HL-60 (cell line): ENCODE measurements at regions not wholly inside any gene's neighbourhood (a gene's known extent, or its start where the extent isn't known, plus 50 kb on each side); places are given as distances from the start of the nearest gene placed in this dataset.

Experiments
- CTCF ChIP-seq: IDR thresholded peaks from one replicate; pipeline ENCODE4 v1.5.1; 2011; ENCODE audit warnings: low read length, control low read depth, inconsistent platforms; ENCODE audit not compliant: insufficient read depth
- GABPA ChIP-seq: IDR thresholded peaks from 2 replicates; pipeline ENCODE4 v1.6.1; 2012; ENCODE audit warnings: low read depth
- POLR2AphosphoS5 ChIP-seq: IDR thresholded peaks from 2 replicates; pipeline ENCODE4 v1.6.1; 2012; ENCODE audit warnings: low read depth
- REST ChIP-seq: IDR thresholded peaks from 2 replicates; pipeline ENCODE4 v1.6.1; 2012; ENCODE audit warnings: low read depth; ENCODE audit not compliant: insufficient replicate concordance

GRCh38 chr1:143694085-143694484 is 277.7 kb downstream of the FAM72C start:
- no peak for TF ChIP-seq CTCF
- TF ChIP-seq POLR2AphosphoS5 = no peak
- no peak for TF ChIP-seq REST
- no peak for TF ChIP-seq GABPA
